NCI-H1694 treated with DMSO at 0.1 percent for 48 hours (cell line): ENCODE measurements at regions not wholly inside any gene's neighbourhood (a gene's known extent, or its start where the extent isn't known, plus 50 kb on each side); places are given as distances from the start of the nearest gene placed in this dataset.
A peak's percentile ranks its signal among the peaks of the same experiment; 100 is the strongest.
"Not testable (repeated sequence)": the region's sequence is repeated elsewhere in the genome, so short reads cannot be mapped to it uniquely, and the experiment has no call there.

Experiments
- DNase-seq: peaks from one replicate; lab custom pipeline; 2025; lab: John Stamatoyannopoulos, UW

DNA sequence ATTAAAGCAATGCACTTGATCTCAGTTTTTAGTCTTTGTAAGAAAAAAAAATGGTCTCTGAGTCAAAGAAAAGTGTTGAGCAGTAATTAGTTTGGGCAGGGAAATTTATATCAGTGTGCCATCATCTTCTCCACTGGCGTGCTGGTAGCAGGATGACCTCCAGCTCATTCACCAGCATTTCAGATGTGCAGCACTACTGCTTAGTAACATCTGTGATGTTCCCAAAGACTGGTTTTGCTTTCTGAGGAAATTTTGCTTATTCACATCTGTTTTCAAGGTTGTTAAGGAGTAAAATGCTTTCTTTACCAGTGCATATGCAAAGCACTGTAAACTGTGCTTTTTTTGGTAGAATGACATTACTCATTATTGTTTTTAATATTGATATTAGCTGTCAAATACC, 540.4 kb downstream of the TRAM1L1 start:
- no peak for DNase-seq

DNA sequence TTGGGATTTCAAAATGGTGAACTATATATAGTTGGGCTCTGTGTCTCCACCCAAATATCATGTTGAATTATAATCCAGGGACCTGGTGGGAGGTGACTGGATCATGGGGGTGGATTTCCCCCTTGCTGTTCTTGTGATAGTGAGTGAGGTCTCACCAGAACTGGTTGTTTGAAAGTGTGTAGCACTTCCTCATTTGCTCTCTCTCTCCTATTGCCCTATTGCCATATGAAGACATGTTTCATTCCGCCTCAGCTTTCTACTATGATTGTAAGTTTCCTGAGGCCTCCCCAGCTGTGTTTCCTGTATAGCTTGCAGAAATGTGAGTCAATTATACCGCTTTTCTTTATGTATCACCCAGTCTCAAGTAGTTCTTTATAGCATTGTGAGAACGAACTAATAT, 545.6 kb downstream of the TRAM1L1 start:
- DNase-seq = no peak

DNA sequence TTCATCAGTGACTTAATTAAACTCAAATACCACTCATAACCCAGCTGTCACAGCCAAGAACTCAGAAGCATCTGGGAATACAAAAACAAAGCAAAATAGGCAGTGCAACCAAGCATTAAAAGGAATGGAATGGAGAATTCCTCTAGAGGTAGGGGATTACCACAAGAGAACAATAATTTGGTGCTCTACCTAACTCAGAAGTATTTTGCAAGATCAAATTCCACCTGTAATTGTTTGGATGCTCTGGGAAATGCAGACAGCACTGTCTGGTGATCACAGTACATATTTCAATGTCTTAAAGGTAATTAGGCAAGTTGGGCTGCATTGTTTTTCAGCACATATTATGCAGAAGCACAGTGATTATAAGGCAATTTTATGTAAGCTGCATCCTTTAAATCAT, 547.5 kb downstream of the TRAM1L1 start:
- DNase-seq = no peak

DNA sequence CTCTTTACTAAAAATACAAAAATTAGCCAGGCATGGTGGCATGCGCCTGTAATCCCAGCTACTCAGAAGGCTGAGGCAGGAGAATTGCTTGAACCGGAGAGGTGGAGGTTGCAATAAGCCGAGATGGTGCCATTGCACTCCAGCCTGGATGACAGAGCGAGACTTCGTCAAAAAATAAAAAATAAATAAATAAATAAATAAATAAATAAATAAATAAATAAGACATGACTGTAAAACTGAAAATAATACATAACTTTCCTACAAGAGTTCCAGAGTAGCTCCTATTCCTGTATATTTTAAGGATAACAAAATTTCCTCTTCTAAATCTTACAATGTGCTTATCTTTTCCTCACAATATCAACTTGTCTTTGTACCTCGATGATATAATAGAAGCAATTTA, 549.4 kb downstream of the TRAM1L1 start:
- not testable (repeated sequence) for DNase-seq

DNA sequence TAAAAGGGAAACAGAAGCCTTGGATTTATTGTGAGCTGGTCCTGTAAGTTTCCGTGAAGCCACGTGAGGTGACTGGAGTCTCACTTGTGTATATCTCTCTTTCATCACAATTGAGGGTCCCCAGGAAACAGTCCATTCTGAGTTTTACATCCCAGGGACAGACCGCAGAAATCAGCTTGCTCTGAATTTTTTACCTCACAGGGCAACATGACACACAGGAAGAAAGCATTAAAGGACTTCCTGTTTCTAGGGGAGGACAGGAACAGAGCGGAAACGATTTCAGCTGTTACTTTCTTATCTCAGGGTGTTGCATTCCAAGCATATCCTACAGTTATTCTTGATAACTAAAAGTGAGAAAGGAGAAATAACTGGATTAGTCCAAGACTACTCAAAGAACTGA, 553.5 kb downstream of the TRAM1L1 start:
- DNase-seq = no peak

DNA sequence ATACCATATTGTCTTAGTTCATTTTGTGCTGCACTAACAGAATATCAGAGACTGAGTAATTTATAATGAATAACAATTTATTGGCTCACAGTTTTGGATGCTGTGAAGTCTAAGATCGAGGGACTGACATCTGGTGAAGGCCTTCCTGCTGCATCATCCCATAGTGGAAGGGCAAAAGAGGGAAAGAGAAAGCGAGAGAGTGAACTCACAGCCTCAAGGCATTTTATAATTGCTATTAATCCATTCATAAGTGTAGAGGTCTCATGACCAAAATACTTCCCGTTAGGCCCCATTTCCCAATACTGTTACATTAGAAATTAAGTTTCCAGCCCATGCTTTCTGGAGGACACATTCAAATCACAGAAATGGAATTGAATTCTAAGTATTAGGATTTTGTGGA, 554.4 kb downstream of the TRAM1L1 start:
- no peak for DNase-seq

DNA sequence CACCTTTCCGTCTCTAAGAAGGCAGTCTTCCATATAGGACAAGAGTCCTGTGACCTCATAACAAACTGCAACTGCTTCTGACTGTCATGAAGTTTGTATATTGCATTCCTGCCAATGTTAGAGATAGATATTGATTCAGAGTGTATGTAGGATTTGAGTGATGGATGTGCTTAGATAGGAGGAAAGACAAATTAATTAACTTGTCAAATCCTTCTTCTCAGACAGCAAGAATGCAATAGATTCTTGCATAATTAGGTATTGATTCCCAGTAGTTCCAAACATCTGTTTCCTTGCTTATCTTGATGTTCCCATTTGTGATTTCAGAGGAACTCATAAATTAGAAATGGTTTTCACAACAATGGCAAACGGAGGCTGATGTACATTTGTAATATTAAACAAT, 555.3 kb downstream of the TRAM1L1 start:
- no peak for DNase-seq

DNA sequence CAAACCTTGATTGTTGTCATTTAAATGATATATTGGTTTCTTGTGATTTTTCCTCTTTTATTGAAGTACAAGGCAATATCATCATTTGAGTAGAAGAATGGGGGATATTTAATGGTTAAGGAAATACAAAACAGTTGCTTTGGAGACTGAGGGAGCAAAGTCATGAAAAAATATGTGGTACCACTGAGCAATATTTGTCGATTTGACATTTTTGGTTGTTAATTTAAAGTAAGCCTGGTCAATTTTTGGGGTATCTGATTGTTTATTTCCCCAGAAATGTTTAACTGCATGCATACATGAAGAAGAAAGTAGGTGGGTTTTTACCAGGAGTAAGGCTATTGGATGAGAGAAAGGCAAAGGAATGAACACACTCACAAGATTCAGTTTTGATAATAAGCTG, 556.2 kb downstream of the TRAM1L1 start:
- no peak for DNase-seq

DNA sequence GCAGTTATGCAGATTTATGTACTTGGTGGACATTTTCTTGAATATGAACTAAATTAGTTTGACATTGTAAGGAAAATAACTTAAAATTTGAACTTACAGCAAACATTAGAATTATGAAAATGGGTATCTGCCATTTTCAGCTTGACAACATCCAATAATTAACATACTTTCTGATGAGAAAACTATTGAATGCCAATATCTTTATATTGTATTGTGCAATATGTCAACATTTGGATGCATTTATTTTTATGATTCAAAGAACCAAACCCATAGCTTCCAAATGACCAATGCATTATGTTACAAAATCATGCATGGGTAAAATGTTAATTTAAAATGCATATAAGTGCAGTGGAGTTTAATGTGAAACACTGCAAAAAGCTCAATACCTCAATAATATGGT, 562.5 kb downstream of the TRAM1L1 start:
- no peak for DNase-seq

DNA sequence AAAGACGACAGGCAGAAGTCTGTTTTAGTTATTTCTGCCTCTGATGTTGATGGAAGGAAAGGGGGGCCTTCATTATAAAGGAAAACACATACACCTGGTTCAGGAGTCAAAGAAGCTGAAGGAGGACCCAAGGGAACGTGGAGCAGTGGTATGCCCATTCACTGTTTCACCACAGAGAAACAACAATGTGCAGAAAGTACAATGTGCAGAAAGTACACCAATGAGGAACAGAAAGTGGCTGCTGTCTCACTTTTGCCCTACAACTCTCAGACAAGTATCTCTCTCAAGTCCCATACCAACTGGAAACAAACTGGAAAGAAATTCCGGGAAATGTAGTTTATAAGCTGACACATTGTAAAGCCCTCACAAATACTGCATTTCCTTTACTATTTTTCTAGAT, 564.5 kb downstream of the TRAM1L1 start:
- DNase-seq = no peak

DNA sequence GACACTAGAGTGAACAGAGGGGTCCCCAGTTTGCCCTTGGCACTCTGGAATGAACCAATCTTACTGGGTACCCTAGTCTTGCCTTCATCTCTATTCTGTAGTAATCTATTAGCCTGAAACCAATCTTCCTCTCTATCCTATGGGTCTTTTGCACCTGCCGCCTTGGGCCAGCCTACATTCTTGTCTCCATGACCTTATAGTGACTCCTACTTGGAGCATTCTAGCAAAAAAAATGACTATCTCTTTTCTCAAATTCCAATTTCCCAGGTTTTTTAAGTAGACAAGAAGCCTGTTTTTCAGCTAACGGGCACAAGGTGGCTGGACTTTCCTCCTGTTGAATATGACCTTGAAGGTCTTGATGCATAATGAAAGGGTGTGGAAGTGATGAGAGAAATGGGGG, 568.7 kb downstream of the TRAM1L1 start:
- no peak for DNase-seq

DNA sequence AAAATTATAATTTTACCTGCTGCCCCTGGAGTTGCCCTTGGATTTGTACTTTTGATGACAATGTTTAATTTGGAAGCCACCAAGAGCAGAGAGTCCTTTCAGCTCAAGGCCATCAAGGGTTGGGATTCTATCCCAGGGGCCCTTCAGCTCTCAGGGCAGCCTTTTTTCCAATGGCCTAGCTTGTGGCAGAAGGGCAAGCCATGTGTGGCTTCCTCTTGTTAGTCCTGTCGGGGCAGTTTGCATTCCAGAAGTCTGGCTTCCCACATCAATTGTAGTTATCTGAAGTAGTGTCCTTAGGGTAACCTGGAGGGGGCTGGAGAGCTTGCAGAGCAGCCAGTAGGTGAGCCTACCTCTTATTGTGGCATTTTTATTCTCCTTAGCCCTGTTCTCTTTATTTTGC, 569.4 kb downstream of the TRAM1L1 start:
- no peak for DNase-seq

DNA sequence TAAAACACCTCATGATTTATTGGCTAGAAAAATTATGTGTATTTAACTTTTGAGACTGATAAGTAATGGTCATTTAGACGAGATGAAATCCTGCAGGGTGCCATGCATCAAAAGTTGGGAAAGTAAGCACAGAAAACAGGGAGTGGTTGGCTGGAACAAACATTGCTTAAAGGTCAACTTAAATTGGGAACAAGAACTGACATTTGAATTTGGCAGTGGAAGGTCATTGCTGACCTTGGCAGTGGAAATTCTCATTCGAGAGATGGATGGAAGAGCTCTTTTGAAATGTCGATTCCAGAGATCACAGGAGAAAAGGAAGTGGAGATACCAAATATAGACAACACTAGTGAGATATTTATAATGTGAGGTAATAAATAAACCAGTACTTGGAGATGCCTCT, 572.8 kb downstream of the TRAM1L1 start:
- DNase-seq = no peak

DNA sequence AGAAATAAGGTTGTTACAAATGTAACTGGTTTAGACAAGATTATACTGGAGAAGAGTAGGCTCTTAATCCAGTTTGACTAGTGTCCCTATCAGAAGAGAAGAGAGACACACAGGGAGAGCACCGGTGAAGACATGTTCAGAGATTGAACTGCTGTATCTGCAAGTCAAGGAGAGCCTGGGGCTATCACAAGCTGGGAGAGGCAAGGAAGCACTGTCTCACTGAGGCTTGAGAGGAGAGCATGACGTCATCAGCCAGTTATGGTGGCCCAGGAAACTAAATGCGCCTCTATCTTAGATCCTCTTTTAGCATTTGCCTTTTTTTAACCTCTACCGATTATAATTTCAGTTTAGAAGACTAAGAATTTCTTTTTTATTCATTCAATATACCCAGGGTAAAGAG, 583.4 kb downstream of the TRAM1L1 start:
- no peak for DNase-seq

DNA sequence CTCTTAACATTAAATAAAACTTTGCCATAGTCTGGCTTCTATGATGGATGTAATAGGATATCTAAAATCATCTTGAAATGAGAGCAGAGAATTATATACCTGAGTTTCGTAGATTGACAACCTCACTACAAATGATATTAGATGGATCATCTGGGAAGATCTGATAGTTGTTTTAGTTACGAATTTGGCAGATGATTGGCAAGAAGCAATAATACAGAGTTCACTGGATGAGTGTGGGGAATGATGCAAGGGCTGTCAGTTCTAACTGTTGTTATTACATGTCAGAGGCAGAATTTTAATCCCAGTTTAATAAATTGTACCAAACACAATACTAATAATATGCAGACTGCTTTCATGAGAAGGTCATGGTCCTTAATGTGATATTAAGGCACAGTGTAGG, 585.2 kb downstream of the TRAM1L1 start:
- no peak for DNase-seq

DNA sequence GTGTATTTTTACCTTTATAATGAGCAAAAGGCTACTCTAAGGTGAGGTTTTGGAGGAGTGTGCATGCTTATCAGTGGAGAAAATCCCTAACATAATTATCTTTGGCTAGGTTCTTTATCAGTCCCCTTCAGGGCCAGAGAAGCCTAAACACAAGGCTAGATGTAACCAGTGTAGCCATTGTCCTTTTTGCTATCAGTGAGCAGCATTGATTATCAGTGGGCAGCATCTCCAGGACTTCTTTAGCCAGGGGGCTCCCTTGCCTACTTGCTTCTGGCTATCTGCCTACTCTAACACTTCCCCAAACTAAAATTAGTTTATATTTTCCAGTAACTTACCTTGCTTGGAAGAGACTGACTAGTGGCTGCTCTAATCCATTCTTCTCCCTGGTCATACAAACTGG, 595.6 kb downstream of the TRAM1L1 start:
- DNase-seq = no peak

DNA sequence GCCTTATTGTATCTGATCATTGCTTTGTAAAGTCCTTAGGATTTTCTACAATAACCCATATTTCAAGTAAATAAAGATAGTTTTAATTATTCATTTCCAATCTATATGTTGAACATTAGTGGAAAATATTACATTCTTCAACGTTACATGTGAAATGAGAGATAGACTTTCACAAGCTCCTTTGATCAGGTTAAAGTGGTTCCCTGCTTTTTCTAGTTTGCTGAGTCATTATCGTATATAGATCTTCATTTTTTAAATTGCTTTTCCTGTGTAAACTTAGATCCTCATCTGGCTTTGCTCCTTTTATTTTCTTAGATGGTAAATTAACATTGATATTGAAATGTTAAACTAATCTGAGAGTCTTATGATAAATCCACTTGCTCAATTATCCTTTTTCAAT, 599.0 kb downstream of the TRAM1L1 start:
- no peak for DNase-seq

DNA sequence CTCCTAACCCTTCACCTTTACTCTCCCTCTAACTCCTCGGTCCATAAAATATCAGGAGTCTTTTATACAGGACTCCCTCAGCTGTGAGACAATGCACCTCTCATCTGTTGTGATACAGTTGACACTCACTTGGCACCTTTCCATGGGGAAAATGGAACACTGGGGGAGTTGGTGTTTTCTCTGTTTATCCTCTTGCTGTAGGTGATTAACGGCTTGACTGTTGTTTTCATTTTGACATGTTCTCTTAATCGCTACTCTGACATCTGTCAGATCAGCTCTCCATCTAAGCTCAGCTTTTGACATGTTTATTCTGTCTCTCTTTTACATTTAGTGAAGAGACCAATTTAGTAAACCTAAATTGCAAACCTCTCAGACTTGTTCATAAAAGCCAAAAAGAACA, 604.8 kb downstream of the TRAM1L1 start:
- DNase-seq = peak; percentile 32

DNA sequence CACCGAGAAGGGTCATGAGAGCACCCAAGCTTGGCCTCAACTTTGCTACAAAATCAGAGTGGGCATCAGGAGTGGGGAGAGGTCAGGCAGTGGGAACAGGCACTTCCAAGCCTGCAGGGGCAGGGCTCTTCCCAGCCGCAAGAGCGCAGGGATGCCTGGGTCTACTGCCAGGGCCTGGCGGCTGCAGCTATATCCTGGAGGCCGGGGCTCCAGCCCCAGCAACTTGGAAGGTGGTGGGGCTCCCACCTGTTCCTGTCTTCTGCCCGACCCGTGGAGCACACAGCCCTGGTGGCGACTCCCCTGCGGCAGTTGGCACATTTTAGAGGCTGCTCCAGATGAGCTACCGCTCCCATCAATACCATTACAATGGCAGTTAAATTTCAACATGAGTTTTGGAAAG, 607.0 kb downstream of the TRAM1L1 start:
- no peak for DNase-seq

DNA sequence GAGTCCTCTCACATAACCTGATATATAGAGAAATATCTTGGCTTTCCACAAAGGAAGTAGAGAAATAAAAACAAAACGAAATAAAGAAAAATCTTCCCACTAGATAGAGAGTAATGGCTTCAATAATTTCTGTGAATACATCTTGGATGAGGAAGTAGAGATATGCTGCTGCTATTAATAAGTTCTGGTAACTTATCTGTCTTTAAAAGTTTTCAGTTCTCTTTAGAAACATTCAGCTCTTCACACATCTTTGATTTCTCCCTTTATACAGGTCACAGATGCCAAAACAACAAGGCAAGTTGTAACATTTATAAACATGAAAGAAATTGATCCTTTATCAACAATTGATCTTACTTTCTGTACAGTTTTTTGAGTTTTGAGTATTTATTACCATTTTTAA, 615.8 kb downstream of the TRAM1L1 start:
- DNase-seq = no peak

DNA sequence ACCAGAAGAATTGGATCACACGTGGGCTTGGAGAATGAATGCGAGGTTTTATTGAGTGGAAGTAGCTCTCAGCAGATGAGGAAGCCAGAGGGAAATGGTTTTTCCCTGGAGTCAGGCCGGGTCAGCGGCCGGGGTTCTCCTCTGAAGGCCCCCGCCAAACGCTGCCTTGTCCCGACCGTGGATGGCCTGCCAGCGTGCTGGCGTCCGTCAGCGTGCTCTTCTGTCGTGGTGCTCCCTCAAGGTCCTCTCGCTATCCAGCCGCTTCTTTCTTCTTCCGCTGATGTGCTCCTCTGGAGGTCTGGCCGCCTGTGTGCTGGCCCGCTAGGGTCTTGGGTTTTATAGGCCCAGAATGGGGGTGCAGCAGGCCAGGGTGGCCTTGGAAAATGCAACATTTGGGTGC, 632.2 kb downstream of the TRAM1L1 start:
- no peak for DNase-seq

DNA sequence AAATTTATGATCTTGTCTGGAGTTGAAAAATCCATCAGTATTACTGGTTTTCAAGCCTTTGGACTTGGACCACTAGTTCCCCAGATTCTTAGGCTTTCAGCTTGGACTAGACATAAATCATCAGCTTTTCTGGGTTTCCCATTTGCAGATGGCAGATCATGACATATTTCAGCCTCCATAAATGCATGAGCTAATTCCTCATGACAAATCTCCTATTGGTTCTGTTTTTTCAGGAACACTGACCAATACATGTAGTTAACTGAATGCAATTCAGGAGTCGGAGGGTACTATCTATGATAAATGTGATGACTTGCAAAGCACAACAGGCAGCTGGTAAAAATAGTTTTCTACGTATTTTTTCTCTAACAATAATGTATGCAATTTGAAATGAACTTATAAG, 635.6 kb downstream of the TRAM1L1 start:
- no peak for DNase-seq

DNA sequence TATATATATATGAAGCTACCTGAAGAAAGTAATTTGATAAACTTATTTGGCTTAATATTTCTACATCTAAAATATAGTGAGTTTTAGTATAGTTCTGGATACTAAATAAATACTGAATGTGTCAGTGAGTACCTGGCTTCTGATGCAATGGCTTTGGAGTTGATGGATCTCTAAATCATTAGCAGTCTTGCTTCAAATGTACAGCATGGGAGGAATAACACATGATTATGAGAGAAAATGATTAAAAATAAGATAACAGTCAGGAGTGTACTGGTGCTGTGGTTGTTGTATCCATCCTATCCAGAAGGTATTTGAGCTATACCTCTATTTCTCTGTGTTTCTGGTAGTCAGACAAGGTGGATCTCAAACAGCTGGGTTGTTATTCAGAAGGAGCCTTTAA, 641.3 kb downstream of the TRAM1L1 start:
- DNase-seq = no peak

DNA sequence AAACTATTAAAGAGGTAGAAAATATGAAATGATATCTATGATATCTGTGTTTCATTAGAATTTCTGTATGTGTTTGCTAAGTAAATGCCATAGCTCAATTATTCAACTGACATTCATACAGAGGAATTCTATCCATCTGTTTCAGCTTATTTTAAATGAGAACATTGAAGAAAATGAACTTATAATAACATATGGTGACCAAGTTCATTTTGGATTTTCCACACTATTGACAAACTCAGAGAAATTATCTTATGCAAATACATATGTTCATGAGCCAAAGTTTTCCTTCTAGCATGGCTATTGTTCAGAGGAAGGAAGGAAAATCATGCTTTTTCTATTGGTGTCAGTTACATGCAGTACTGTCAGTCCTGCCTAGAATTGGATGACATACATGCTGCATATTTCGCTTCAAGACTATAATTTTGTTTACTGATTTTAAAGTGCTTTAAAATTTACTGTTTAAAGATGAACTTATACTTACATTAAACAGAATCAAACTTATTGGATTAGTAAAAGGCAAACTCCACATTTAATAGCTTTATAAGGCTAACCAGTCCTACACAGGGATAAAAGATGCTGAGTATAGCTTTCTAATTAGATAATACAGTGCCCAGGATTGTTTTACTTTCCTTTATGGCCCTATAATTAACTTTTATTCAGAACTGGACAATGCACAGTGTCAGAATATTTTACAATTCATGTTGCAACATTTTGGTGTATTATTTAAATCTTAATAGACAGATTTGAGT, 646.2 kb downstream of the TRAM1L1 start:
- peak; percentile 57 for DNase-seq

DNA sequence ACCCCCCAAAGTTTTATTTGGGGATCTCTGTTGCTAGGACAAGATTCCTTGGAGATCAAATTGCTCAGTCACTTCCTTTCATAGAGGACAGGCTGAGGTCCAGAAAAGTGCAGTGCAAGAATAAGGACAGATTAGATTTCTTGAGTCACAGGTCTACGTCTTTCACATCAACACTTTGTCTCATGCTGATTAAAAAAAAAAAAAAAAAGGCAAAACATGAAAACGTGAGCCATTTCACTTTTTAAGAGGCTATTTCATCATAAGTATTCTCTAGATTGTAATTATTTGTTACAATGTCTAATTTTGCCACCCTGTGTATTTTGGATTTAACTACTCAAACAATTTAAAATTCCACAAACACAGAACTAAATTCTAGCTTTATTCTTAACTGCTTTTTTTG, 647.0 kb downstream of the TRAM1L1 start:
- DNase-seq = no peak
